ENCODE measurements at regions not wholly inside any gene's neighbourhood (a gene's known extent, or its start where the extent isn't known, plus 50 kb on each side); places are given as distances from the start of the nearest gene placed in this dataset.

GRCh38 chr4:31548823-31549222 lies 828.7 kb downstream of the PCDH7 start:
- TF ChIP-seq, protein P1, sequence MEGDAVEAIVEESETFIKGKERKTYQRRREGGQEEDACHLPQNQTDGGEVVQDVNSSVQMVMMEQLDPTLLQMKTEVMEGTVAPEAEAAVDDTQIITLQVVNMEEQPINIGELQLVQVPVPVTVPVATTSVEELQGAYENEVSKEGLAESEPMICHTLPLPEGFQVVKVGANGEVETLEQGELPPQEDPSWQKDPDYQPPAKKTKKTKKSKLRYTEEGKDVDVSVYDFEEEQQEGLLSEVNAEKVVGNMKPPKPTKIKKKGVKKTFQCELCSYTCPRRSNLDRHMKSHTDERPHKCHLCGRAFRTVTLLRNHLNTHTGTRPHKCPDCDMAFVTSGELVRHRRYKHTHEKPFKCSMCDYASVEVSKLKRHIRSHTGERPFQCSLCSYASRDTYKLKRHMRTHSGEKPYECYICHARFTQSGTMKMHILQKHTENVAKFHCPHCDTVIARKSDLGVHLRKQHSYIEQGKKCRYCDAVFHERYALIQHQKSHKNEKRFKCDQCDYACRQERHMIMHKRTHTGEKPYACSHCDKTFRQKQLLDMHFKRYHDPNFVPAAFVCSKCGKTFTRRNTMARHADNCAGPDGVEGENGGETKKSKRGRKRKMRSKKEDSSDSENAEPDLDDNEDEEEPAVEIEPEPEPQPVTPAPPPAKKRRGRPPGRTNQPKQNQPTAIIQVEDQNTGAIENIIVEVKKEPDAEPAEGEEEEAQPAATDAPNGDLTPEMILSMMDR (conservative IDR thresholded peaks at IDR 0.05; ENCODE audit: low read depth, low read length), result no peak
- TF ChIP-seq EZH2 (IDR thresholded peaks at IDR 0.05; ENCODE audit: low read length, unreplicated experiment), result no peak
- no peak for TF ChIP-seq EZH2phosphoT487 (IDR thresholded peaks at IDR 0.05; ENCODE audit: borderline replicate concordance, low read length)
